ENCODE measurements at regions not wholly inside any gene's neighbourhood (a gene's known extent, or its start where the extent isn't known, plus 50 kb on each side); places are given as distances from the start of the nearest gene placed in this dataset.

GRCh38 chr16:48091117-48091516, 64.7 kb downstream of the ABCC12 start:
- DNase-seq (ENCODE audit: low spot score): no peak
- TF ChIP-seq CTCF (IDR thresholded peaks at IDR 0.05; ENCODE audit: extremely low read depth, missing control alignments): no peak

GRCh38 chr16:48089053-48089792, 66.6 kb downstream of the ABCC12 start:
- no peak for DNase-seq (ENCODE audit: low spot score)
- no peak for TF ChIP-seq CTCF (IDR thresholded peaks at IDR 0.05; ENCODE audit: extremely low read depth, missing control alignments)

GRCh38 chr16:48087639-48088038, 68.2 kb downstream of the ABCC12 start:
- TF ChIP-seq CTCF (IDR thresholded peaks at IDR 0.05; ENCODE audit: extremely low read depth, missing control alignments): no peak
- no peak for DNase-seq (ENCODE audit: low spot score)

GRCh38 chr16:48086422-48086821, 69.4 kb downstream of the ABCC12 start:
- TF ChIP-seq CTCF (IDR thresholded peaks at IDR 0.05; ENCODE audit: extremely low read depth, missing control alignments): no peak

GRCh38 chr16:48085729-48086128, 70.1 kb downstream of the ABCC12 start:
- no peak for TF ChIP-seq CTCF (IDR thresholded peaks at IDR 0.05; ENCODE audit: extremely low read depth, missing control alignments)

More at GRCh38 chr16:48086422-48086821, 69.4 kb downstream of the ABCC12 start:
- no peak for DNase-seq (ENCODE audit: low spot score)

GRCh38 chr16:48084826-48085225, 71.0 kb downstream of the ABCC12 start:
- no peak for DNase-seq (ENCODE audit: low spot score)
- no peak for TF ChIP-seq CTCF (IDR thresholded peaks at IDR 0.05; ENCODE audit: extremely low read depth, missing control alignments)

More at GRCh38 chr16:48085729-48086128, 70.1 kb downstream of the ABCC12 start:
- no peak for DNase-seq (ENCODE audit: low spot score)

GRCh38 chr16:48082516-48082915, 73.3 kb downstream of the ABCC12 start:
- no peak for DNase-seq (ENCODE audit: low spot score)

More at GRCh38 chr16:48082516-48082915, 73.3 kb downstream of the ABCC12 start:
- no peak for TF ChIP-seq CTCF (IDR thresholded peaks at IDR 0.05; ENCODE audit: extremely low read depth, missing control alignments)

All from GM20000 (cell line).